H1 (cell line): ENCODE measurements at regions not wholly inside any gene's neighbourhood (a gene's known extent, or its start where the extent isn't known, plus 50 kb on each side); places are given as distances from the start of the nearest gene placed in this dataset.

Experiments
- CREB1 ChIP-seq: IDR thresholded peaks from 2 replicates; pipeline ENCODE4 v1.6.1; 2012; ENCODE audit warnings: inconsistent platforms
- EZH2 ChIP-seq: fragments of 200-600 bp; sonication (generic); IDR thresholded peaks from 2 replicates; pipeline ENCODE4 v1.7.1; 2012; ENCODE audit warnings: low read depth, mild to moderate bottlenecking, moderate library complexity, low read length, inconsistent platforms; ENCODE audit not compliant: severe bottlenecking
- FOSL1 ChIP-seq: IDR thresholded peaks from 2 replicates; pipeline ENCODE4 v1.6.1; 2011; ENCODE audit warnings: mild to moderate bottlenecking, low read depth, low read length, moderate library complexity; ENCODE audit not compliant: insufficient read depth
- HDAC2 ChIP-seq, 2 experiments: fragments of 300-600 bp in 1 of 2; sonication (generic) in 1 of 2; IDR thresholded peaks; 2 replicates each; pipeline ENCODE4 v1.6.1; 2011 to 2012; ENCODE audit warnings: low read depth in 2 of 2, low read length in 2 of 2, mild to moderate bottlenecking in 2 of 2, moderate library complexity in 2 of 2, borderline replicate concordance in 1 of 2, inconsistent platforms in 1 of 2
- JUN ChIP-seq: IDR thresholded peaks from 2 replicates; pipeline ENCODE4 v1.6.1; 2011; ENCODE audit warnings: low read depth, mild to moderate bottlenecking, improper control_type of control experiment, low read length
- MAFK ChIP-seq: IDR thresholded peaks from 2 replicates; pipeline ENCODE4 v1.6.1; 2012; ENCODE audit warnings: low read depth, mild to moderate bottlenecking, improper control_type of control experiment, low read length
- POLR2A ChIP-seq, 2 experiments: IDR thresholded peaks; 1 replicate in 1 of 2; 2 replicates in 1 of 2; pipeline ENCODE4 v1.6.1; 2011; ENCODE audit warnings: low read depth in 2 of 2, low read length in 2 of 2, mild to moderate bottlenecking in 2 of 2; ENCODE audit errors: control extremely low read depth in 1 of 2
- POLR2AphosphoS5 ChIP-seq: IDR thresholded peaks from 2 replicates; pipeline ENCODE4 v1.6.1; 2011; ENCODE audit warnings: low read depth, low read length
- SP1 ChIP-seq: IDR thresholded peaks from 2 replicates; pipeline ENCODE4 v1.6.1; 2011; ENCODE audit warnings: low read depth, low read length
- TCF12 ChIP-seq: IDR thresholded peaks from 2 replicates; pipeline ENCODE4 v1.6.1; 2011; ENCODE audit warnings: low read depth, mild to moderate bottlenecking, low read length
- TF ChIP-seq, protein P1 (sequence below): IDR thresholded peaks from 2 replicates; pipeline ENCODE4 v1.6.1; 2012; ENCODE audit warnings: inconsistent platforms
- TF ChIP-seq, protein P2 (sequence below), 3 experiments: IDR thresholded peaks; 1 replicate in 2 of 3; 2 replicates in 1 of 3; pipeline versions ENCODE4 v1.5.1 to v1.6.1; 2011; ENCODE audit warnings: low read length in 3 of 3, mild to moderate bottlenecking in 3 of 3, inconsistent platforms in 2 of 3, low read depth in 1 of 3, moderate library complexity in 1 of 3; ENCODE audit not compliant: insufficient read depth in 1 of 3; ENCODE audit errors: control extremely low read depth in 1 of 3
- TF ChIP-seq, protein P3 (sequence below): IDR thresholded peaks from 2 replicates; pipeline ENCODE4 v1.6.1; 2012; ENCODE audit warnings: low read length, inconsistent platforms

DNA sequence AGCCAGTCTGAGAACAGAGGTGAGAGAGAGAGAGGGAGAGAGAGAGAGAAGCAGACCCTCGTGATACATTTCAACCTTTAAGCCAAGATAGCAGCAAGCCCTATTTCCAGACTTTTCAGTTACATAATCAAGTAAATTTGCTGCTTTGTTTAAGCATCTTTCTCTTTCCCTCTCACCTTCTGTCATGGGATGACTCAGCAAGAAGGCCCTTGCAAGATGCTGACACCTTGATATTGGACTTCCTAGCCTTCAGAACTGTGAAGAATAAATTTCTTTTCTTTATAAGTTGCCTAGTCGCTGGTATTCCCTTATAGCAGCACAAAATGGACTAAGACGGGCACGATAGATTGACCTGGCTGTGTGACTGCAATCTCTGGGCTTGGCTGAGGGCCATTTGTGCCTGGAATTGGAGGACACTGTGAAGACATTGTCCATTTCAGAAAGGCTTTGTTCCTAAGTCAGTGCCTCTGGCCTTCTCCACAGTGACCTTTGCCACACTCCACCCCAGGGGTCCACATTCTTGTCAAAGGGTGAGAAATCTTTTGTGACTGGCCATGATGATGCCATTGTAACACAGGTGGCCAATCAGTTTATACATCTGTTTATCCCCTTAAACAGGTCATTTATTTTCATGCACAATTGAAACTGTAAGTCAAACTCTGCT, 51.3 kb upstream of the ITSN2 start:
- TF ChIP-seq POLR2A (IDR thresholded peaks at IDR 0.05; ENCODE audit: control extremely low read depth in 1 of 2, low read depth in 2 of 2, low read length in 2 of 2), result no peak
- TF ChIP-seq POLR2AphosphoS5, result no peak
- TF ChIP-seq CREB1, result no peak
- TF ChIP-seq, protein P1, sequence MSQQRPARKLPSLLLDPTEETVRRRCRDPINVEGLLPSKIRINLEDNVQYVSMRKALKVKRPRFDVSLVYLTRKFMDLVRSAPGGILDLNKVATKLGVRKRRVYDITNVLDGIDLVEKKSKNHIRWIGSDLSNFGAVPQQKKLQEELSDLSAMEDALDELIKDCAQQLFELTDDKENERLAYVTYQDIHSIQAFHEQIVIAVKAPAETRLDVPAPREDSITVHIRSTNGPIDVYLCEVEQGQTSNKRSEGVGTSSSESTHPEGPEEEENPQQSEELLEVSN, result no peak
- TF ChIP-seq JUN, result no peak
- TF ChIP-seq TCF12, result no peak
- TF ChIP-seq, protein P2, sequence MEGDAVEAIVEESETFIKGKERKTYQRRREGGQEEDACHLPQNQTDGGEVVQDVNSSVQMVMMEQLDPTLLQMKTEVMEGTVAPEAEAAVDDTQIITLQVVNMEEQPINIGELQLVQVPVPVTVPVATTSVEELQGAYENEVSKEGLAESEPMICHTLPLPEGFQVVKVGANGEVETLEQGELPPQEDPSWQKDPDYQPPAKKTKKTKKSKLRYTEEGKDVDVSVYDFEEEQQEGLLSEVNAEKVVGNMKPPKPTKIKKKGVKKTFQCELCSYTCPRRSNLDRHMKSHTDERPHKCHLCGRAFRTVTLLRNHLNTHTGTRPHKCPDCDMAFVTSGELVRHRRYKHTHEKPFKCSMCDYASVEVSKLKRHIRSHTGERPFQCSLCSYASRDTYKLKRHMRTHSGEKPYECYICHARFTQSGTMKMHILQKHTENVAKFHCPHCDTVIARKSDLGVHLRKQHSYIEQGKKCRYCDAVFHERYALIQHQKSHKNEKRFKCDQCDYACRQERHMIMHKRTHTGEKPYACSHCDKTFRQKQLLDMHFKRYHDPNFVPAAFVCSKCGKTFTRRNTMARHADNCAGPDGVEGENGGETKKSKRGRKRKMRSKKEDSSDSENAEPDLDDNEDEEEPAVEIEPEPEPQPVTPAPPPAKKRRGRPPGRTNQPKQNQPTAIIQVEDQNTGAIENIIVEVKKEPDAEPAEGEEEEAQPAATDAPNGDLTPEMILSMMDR (IDR thresholded peaks at IDR 0.05; ENCODE audit: control extremely low read depth in 1 of 3, insufficient read depth in 1 of 3, low read depth in 1 of 3, low read length in 3 of 3), result no peak
- TF ChIP-seq MAFK, result no peak
- TF ChIP-seq, protein P3, sequence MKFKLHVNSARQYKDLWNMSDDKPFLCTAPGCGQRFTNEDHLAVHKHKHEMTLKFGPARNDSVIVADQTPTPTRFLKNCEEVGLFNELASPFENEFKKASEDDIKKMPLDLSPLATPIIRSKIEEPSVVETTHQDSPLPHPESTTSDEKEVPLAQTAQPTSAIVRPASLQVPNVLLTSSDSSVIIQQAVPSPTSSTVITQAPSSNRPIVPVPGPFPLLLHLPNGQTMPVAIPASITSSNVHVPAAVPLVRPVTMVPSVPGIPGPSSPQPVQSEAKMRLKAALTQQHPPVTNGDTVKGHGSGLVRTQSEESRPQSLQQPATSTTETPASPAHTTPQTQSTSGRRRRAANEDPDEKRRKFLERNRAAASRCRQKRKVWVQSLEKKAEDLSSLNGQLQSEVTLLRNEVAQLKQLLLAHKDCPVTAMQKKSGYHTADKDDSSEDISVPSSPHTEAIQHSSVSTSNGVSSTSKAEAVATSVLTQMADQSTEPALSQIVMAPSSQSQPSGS, result no peak
- no peak for TF ChIP-seq FOSL1
- no peak for TF ChIP-seq EZH2
- no peak for TF ChIP-seq SP1
- TF ChIP-seq HDAC2 (IDR thresholded peaks at IDR 0.05; ENCODE audit: borderline replicate concordance in 1 of 2, low read depth in 2 of 2, low read length in 2 of 2), result no peak
